H9 (cell line): ENCODE measurements at regions not wholly inside any gene's neighbourhood (a gene's known extent, or its start where the extent isn't known, plus 50 kb on each side); places are given as distances from the start of the nearest gene placed in this dataset.

Experiments used
- DNase-seq: peaks from one replicate; pipeline ENCODE4 v3.0.0-alpha.2; 2017
- H2AFZ ChIP-seq: one replicate; pipeline ENCODE4 v1.6.1; 2013; ENCODE audit warnings: mild to moderate bottlenecking, low read length, control low read depth, moderate library complexity
- H2AK5ac ChIP-seq: 2 replicates; pipeline ENCODE4 v1.6.1; 2013; ENCODE audit warnings: low read length, control low read depth, mixed read lengths; ENCODE audit not compliant: insufficient read length
- H2BK120ac ChIP-seq: one replicate; pipeline ENCODE4 v1.6.1; 2013; ENCODE audit warnings: low read depth, mild to moderate bottlenecking, low read length, control low read depth, inconsistent platforms; ENCODE audit not compliant: poor library complexity, severe bottlenecking
- H2BK12ac ChIP-seq: 2 replicates; pipeline ENCODE4 v1.6.1; 2013; ENCODE audit warnings: low read length, control low read depth, mixed read lengths, low read depth; ENCODE audit not compliant: insufficient read length
- H2BK15ac ChIP-seq: 2 replicates; pipeline ENCODE4 v1.6.1; 2013; ENCODE audit warnings: low read depth, low read length, control low read depth
- H2BK20ac ChIP-seq: one replicate; pipeline ENCODE4 v1.6.1; 2013; ENCODE audit warnings: low read depth, mild to moderate bottlenecking, low read length, control low read depth, inconsistent platforms; ENCODE audit not compliant: poor library complexity, severe bottlenecking
- H2BK5ac ChIP-seq: 2 replicates; pipeline ENCODE4 v1.6.1; 2013; ENCODE audit warnings: low read length, control low read depth, mixed read lengths; ENCODE audit not compliant: insufficient read length
- H3K14ac ChIP-seq: 2 replicates; pipeline ENCODE4 v1.6.1; 2013; ENCODE audit warnings: low read length, control low read depth; ENCODE audit not compliant: insufficient read depth
- H3K18ac ChIP-seq: 2 replicates; pipeline ENCODE4 v1.6.1; 2013; ENCODE audit warnings: low read depth, mild to moderate bottlenecking, mixed read lengths, low read length, control low read depth; ENCODE audit not compliant: insufficient read length
- H3K23ac ChIP-seq: 2 replicates; pipeline ENCODE4 v1.6.1; 2013; ENCODE audit warnings: low read length, control low read depth, mixed read lengths, low read depth; ENCODE audit not compliant: insufficient read length
- H3K23me2 ChIP-seq: 2 replicates; pipeline ENCODE4 v1.6.1; 2013; ENCODE audit warnings: low read depth, mild to moderate bottlenecking, mixed read lengths, low read length, control low read depth; ENCODE audit not compliant: insufficient read length, poor library complexity, severe bottlenecking
- H3K27ac ChIP-seq: 2 replicates; pipeline ENCODE4 v1.5.1; 2013; ENCODE audit warnings: low read length, control low read depth, mixed read lengths, low read depth; ENCODE audit not compliant: insufficient read length
- H3K27me3 ChIP-seq: 2 replicates; pipeline ENCODE4 v1.6.1; 2013; ENCODE audit warnings: low read length, control low read depth, inconsistent platforms; ENCODE audit not compliant: insufficient read depth
- H3K4ac ChIP-seq: 2 replicates; pipeline ENCODE4 v1.6.1; 2013; ENCODE audit warnings: low read depth, mild to moderate bottlenecking, control low read depth, inconsistent platforms, low read length, moderate library complexity
- H3K4me1 ChIP-seq: 2 replicates; pipeline ENCODE4 v1.6.1; 2013; ENCODE audit warnings: low read length, control low read depth, inconsistent platforms; ENCODE audit not compliant: insufficient read depth
- H3K4me2 ChIP-seq: 2 replicates; pipeline ENCODE4 v1.6.1; 2013; ENCODE audit warnings: low read length, control low read depth, mixed read lengths; ENCODE audit not compliant: insufficient read length, insufficient read depth
- H3K56ac ChIP-seq: 2 replicates; pipeline ENCODE4 v1.6.1; 2013; ENCODE audit warnings: low read depth, mild to moderate bottlenecking, mixed read lengths, low read length, control low read depth; ENCODE audit not compliant: insufficient read length
- H3K79me1 ChIP-seq: 2 replicates; pipeline ENCODE4 v1.6.1; 2013; ENCODE audit warnings: low read depth, mild to moderate bottlenecking, moderate library complexity, low read length, control low read depth, inconsistent platforms; ENCODE audit not compliant: insufficient read depth, poor library complexity, severe bottlenecking
- H3K79me2 ChIP-seq: 2 replicates; pipeline ENCODE4 v1.6.1; 2013; ENCODE audit warnings: low read length, control low read depth, inconsistent platforms; ENCODE audit not compliant: insufficient read depth
- H3K9ac ChIP-seq: 2 replicates; pipeline ENCODE4 v1.6.1; 2013; ENCODE audit warnings: low read length, control low read depth, mixed read lengths; ENCODE audit not compliant: insufficient read length; ENCODE audit errors: extremely low read depth
- H3K9me3 ChIP-seq: one replicate; pipeline ENCODE4 v1.6.1; 2013; ENCODE audit warnings: low read depth, low read length, inconsistent platforms; ENCODE audit not compliant: control insufficient read depth
- H3T11ph ChIP-seq: one replicate; pipeline ENCODE4 v1.6.1; 2013; ENCODE audit warnings: mild to moderate bottlenecking, low read length, control low read depth, inconsistent platforms
- H4K20me1 ChIP-seq: one replicate; pipeline ENCODE4 v1.6.1; 2013; ENCODE audit not compliant: control insufficient read depth, insufficient read length, insufficient read depth
- H4K5ac ChIP-seq: 2 replicates; pipeline ENCODE4 v1.6.1; 2013; ENCODE audit warnings: low read depth, mild to moderate bottlenecking, mixed read lengths, low read length, control low read depth; ENCODE audit not compliant: insufficient read length
- H4K8ac ChIP-seq: replicated peaks from 2 replicates; pipeline ENCODE4 v1.6.1; 2013; ENCODE audit warnings: low read length, control low read depth, mixed read lengths, low read depth; ENCODE audit not compliant: insufficient read length
- H4K91ac ChIP-seq: 2 replicates; pipeline ENCODE4 v1.6.1; 2013; ENCODE audit warnings: low read depth, mild to moderate bottlenecking, moderate library complexity, mixed read lengths, low read length, control low read depth; ENCODE audit not compliant: insufficient read length
- H3K27ac Mint-ChIP-seq, 3 experiments: 2 replicates in 2 of 3; 3 replicates in 1 of 3; pipeline ENCODE4 v1.8.0; 2020 to 2021; ENCODE audit warnings: mixed read lengths in 3 of 3, mild to moderate bottlenecking in 1 of 3, moderate library complexity in 1 of 3
- H3K27me3 Mint-ChIP-seq: 2 replicates; pipeline ENCODE4 v1.8.0; 2021; ENCODE audit warnings: low read depth, mild to moderate bottlenecking, moderate library complexity, mixed read lengths
- H3K36me3 Mint-ChIP-seq, 3 experiments: 2 replicates in 2 of 3; 3 replicates in 1 of 3; pipeline ENCODE4 v1.8.0; 2020 to 2021; ENCODE audit warnings: low read depth in 3 of 3, mixed read lengths in 3 of 3; ENCODE audit not compliant: insufficient read depth in 1 of 3
- H3K4me1 Mint-ChIP-seq, 2 experiments: 2 replicates each; pipeline ENCODE4 v1.8.0; 2020; ENCODE audit warnings: mixed read lengths in 2 of 2
- H3K4me3 Mint-ChIP-seq, 2 experiments: 2 replicates in 1 of 2; 3 replicates in 1 of 2; pipeline ENCODE4 v1.8.0; 2020 to 2021; ENCODE audit warnings: mild to moderate bottlenecking in 2 of 2, mixed read lengths in 2 of 2, moderate library complexity in 1 of 2
- H3K9me3 Mint-ChIP-seq, 2 experiments: 2 replicates in 1 of 2; 3 replicates in 1 of 2; pipeline ENCODE4 v1.8.0; 2020; ENCODE audit warnings: mild to moderate bottlenecking in 2 of 2, mixed read lengths in 2 of 2, moderate library complexity in 1 of 2
- WGBS: extraction: QIAGEN DNeasy Blood & Tissue Kit; methylation state at CpG from one replicate; pipeline ENCODE4 v1.1.7; 2013; ENCODE audit warnings: missing lambda C conversion rate, low lambda C conversion rate, mixed read lengths; ENCODE audit not compliant: insufficient read length; ENCODE audit errors: extremely low coverage; 5-methylcytosine and 5-hydroxymethylcytosine counted together
- TF ChIP-seq, protein P1 (sequence below): fragments of 200-600 bp; sonication (generic); conservative IDR thresholded peaks from 3 replicates; pipeline ENCODE4 v1.8.0; 2021; ENCODE audit warnings: antibody characterized with exemption, mild to moderate bottlenecking

DNA sequence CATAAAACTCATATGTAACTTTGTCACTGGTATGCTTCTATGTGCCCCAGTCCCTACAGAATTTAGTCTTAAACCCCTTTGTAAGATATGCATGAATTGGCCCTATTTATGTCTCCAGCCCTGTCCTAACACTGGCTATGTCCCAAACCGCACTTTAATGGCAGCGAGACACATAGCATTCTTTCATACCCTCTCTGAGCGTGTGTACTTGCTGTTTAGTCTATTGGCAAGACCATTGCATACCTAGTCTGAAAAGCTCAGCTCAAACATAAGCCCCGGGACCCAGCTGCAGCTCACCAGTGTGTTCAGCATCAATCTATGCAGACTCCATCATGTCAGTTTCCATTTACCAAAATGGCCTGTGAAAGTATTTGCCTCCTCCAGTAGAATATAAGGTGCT, 1018.4 kb upstream of the TENM3 start:
- Histone ChIP-seq H3K14ac (no peak overlapping the region), H3T11ph (no peak overlapping the region), H2BK120ac (no peak overlapping the region), H2BK20ac (no peak overlapping the region), H3K4ac (no peak overlapping the region), H3K4me2 (no peak overlapping the region), H4K20me1 (no peaks in the 10 kb centered on the region), H3K9ac (no peak overlapping the region), H3K4me1 (peaks cover 6% of the 10 kb centered on the region; the same call in 1 of the 2 replicates), H3K23ac (no peak overlapping the region), H3K79me2 (no peaks in the 10 kb centered on the region), H2BK12ac (no peak overlapping the region), H3K79me1 (no peaks in the 10 kb centered on the region), H3K9me3 (no peaks in the 10 kb centered on the region), H3K23me2 (no peaks in the 10 kb centered on the region), H4K91ac (no peak overlapping the region), H2BK15ac (no peak overlapping the region), H3K18ac (no peak overlapping the region), H2AFZ (no peak overlapping the region), H3K56ac (no peak overlapping the region), H3K27ac (no peak overlapping the region), H4K8ac (no peak overlapping the region), H2BK5ac (no peak overlapping the region), H4K5ac (no peak overlapping the region), H2AK5ac (no peak overlapping the region), H3K27me3 (no peaks in the 10 kb centered on the region)
- Mint-ChIP-seq H3K27ac (no peak overlapping the region), H3K36me3 (no peaks in the 10 kb centered on the region), H3K4me1 (peaks cover 28 to 35% of the 10 kb centered on the region in 2 experiments), H3K4me3 (no peak overlapping the region), H3K27me3 (no peaks in the 10 kb centered on the region), H3K9me3 (no peaks in the 10 kb centered on the region)
- TF ChIP-seq, protein P1, sequence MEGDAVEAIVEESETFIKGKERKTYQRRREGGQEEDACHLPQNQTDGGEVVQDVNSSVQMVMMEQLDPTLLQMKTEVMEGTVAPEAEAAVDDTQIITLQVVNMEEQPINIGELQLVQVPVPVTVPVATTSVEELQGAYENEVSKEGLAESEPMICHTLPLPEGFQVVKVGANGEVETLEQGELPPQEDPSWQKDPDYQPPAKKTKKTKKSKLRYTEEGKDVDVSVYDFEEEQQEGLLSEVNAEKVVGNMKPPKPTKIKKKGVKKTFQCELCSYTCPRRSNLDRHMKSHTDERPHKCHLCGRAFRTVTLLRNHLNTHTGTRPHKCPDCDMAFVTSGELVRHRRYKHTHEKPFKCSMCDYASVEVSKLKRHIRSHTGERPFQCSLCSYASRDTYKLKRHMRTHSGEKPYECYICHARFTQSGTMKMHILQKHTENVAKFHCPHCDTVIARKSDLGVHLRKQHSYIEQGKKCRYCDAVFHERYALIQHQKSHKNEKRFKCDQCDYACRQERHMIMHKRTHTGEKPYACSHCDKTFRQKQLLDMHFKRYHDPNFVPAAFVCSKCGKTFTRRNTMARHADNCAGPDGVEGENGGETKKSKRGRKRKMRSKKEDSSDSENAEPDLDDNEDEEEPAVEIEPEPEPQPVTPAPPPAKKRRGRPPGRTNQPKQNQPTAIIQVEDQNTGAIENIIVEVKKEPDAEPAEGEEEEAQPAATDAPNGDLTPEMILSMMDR: no peak
- DNase-seq: no peak
- WGBS: no CpG with 5 or more reads among the region's 4 CpGs
